CD4-positive, alpha-beta T cell treated with Interleukin-6 for 4 hours (primary cell): ENCODE measurements at regions not wholly inside any gene's neighbourhood (a gene's known extent, or its start where the extent isn't known, plus 50 kb on each side); places are given as distances from the start of the nearest gene placed in this dataset.

Experiments
- DNase-seq: peaks from one replicate; pipeline ENCODE4 v3.0.0-alpha.2; 2020; ENCODE audit warnings: mixed read lengths

GRCh38 chr18:40493316-40493715 lies 1461.7 kb upstream of the PIK3C3 start:
- no peak for DNase-seq

GRCh38 chr18:40489301-40489700 lies 1465.7 kb upstream of the PIK3C3 start:
- DNase-seq, result no peak

GRCh38 chr18:40485318-40485717 lies 1469.7 kb upstream of the PIK3C3 start:
- DNase-seq, result no peak

- DNase-seq, result no peak
Observed at GRCh38 chr18:40473221-40474029, 1481.6 kb upstream of the PIK3C3 start.

GRCh38 chr18:40470723-40471122 lies 1484.3 kb upstream of the PIK3C3 start:
- DNase-seq, result no peak

GRCh38 chr18:40469851-40470250 lies 1485.2 kb upstream of the PIK3C3 start:
- no peak for DNase-seq

- DNase-seq, result no peak
Observed at GRCh38 chr18:40469316-40469715, 1485.7 kb upstream of the PIK3C3 start.

GRCh38 chr18:40464032-40464431 lies 1491.0 kb upstream of the PIK3C3 start:
- no peak for DNase-seq

- DNase-seq, result no peak
Observed at GRCh38 chr18:40453903-40454302, 1501.1 kb upstream of the PIK3C3 start.

GRCh38 chr18:40452599-40452998 lies 1502.4 kb upstream of the PIK3C3 start:
- DNase-seq, result no peak

- no peak for DNase-seq
Observed at GRCh38 chr18:40450751-40451150, 1504.3 kb upstream of the PIK3C3 start.

GRCh38 chr18:40447820-40448219 lies 1507.2 kb upstream of the PIK3C3 start:
- DNase-seq, result no peak

- no peak for DNase-seq
Observed at GRCh38 chr18:40440088-40440487, 1514.9 kb upstream of the PIK3C3 start.

- no peak for DNase-seq
Observed at GRCh38 chr18:40437517-40437916, 1517.5 kb upstream of the PIK3C3 start.

- DNase-seq, result no peak
Observed at GRCh38 chr18:40431071-40431985, 1523.7 kb upstream of the PIK3C3 start.

- no peak for DNase-seq
Observed at GRCh38 chr18:40423291-40423690, 1531.7 kb upstream of the PIK3C3 start.

GRCh38 chr18:40420675-40421074 lies 1534.4 kb upstream of the PIK3C3 start:
- no peak for DNase-seq

- DNase-seq, result no peak
Observed at GRCh38 chr18:40417501-40417900, 1537.5 kb upstream of the PIK3C3 start.

GRCh38 chr18:40415821-40416220 lies 1539.2 kb upstream of the PIK3C3 start:
- DNase-seq, result no peak

- no peak for DNase-seq
Observed at GRCh38 chr18:40415176-40415791, 1539.8 kb upstream of the PIK3C3 start.

GRCh38 chr18:40414155-40414754 lies 1540.8 kb upstream of the PIK3C3 start:
- DNase-seq, result no peak

- no peak for DNase-seq
Observed at GRCh38 chr18:40413160-40413559, 1541.9 kb upstream of the PIK3C3 start.

GRCh38 chr18:40412410-40412809 lies 1542.6 kb upstream of the PIK3C3 start:
- no peak for DNase-seq
